CD4-positive, alpha-beta T cell treated with Interleukin-1 beta for 1 hour (primary cell): ENCODE measurements at regions not wholly inside any gene's neighbourhood (a gene's known extent, or its start where the extent isn't known, plus 50 kb on each side); places are given as distances from the start of the nearest gene placed in this dataset.
"Not testable (repeated sequence)": the region's sequence is repeated elsewhere in the genome, so short reads cannot be mapped to it uniquely, and the experiment has no call there.

Experiments
- DNase-seq, 2 donors: peaks; one replicate each; pipeline ENCODE4 v3.0.0-alpha.2; 2020 to 2022

DNA sequence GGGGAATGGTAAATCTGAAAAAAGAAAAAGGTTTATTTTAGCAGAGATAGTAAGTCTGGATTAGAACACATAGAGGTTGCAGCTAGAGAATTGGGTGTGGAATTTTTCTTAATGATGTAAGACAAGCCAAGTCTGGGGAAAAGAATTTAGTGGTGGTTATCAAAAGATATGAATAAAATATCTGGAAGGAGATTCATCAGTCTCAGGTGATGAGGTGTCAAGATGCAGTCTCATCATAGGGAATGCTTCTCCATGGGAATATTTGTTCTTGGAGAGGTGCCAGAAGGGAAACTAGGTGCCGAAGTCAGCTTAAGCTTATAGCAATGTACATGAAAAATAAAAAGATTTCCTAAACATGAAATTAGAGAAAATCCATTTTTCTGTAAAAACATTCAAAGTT is 504.1 kb upstream of the NR3C2 start:
- no peak for DNase-seq

DNA sequence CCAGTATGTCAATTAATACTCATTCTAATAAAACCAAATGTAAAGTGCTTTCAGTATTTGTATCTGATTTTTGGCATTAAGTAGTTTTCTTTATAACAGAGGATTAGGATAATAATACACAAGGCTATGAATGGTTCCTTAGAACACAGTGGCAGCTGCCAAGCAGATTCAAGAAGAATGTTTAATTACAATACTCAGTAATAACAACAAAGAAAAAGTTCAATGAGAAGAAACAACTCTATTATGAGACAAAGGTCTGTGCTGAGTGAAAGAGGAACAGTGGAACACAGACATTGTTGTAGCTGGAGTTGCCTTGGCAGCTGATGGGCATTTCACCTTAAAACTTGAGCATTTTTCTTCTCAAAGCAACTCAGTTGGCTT is 502.6 kb upstream of the NR3C2 start:
- no peak for DNase-seq

DNA sequence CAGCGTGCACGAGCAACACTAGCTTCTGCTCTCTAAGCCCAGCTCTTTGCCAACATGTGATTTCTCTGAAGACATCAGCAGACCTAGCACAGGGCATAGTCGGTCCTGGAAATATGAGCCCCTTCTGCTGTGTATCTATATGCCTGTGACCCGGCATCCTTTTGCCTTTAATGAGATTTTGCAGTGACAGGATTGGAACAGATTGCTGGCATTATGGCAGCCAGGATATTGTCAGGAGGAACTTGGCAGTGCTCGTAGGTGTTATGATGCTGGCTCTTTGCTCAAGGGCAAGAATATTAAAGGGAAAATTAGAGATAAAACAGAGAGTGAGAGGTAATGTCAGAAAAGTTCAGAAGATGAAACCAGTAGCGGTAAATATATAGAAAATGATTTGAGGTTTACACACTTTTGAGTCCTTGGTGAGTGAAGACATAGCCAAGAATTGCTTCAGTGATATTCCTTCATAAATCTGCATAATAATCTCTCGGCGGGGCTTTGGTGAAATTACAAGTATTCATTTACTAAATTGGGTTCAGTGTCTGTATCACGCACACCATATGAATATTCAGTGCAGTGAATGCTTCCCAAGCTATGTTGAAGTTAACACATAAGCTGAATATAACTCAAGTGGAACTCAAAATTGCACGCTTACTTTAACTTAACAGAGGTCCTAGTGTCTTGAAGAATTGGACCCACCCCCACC is 502.1 kb upstream of the NR3C2 start:
- DNase-seq, result no peak

DNA sequence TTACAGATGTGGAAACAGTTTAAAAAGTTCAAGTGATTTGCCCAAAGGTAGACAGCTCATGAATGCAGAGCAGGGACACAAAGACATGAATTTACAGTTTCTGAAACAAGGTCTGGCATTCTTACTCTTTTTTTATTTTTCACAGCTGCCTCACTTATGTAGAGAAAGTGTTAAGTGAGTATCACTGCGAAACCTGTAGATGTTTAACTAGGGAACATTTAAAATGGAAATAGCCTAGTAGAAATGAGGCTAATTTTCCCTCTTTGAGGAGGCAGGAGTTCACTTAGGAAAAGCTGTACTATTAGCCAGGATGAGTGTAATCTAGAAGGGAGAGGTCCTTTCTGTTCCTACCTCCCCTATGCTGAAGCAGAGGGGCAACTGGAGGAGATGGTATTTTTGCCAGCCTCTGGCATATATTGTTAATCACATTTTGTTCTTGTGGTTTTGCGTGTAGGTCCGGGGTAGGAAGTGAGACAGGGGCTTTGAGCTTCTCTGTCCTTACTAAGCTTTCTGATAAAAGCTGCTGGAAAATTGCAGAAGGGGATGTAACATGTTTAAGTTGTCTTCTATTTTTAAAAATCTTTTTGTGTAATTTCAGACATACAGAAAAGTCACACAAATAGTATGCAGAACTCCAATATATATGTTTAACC is 492.8 kb upstream of the NR3C2 start:
- no peak for DNase-seq

DNA sequence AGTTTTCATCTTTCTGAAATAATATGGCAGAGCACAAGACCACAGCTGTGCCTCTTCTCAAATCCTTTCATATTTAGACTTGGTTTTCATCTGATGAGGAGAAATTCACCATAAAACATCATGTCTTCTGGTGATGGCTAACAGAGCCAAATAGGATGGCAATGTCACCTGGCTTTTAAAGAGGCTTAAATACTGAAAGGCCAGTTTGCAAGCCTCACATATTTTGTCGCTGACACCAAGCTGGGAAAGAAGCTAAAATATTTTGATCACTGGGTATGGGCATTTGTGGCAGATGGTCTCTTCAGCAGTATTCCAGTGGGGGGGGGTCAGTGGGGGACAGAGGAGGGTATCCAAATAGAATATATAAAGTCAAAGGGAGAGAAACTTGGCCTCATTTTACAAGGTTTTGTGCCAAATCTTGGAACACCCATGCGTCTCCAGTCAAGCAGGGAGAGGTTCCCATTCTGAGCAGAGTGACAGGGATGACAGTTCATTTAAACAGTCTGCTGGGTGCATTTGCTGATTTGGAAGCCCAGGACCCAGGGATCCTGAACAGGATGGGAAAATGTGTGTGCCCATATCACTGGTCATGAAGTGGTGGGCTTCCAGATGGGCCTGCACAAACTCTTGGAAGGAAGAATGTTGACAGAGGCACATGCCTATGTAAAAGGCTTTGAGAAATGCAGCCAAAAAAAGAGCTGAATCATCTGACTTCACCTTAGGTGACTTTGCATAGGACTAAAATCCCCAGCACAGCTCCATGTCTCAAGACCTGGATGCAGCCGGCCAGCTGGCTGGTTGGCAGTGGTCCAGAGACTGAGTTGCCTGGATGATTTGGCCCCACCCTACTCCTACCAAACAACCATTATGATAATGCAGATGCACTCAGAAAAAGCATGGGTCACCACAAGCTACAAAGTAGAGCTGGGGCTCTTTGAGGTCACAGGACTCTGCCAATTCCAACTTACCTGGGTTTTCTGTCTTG is 484.4 kb upstream of the NR3C2 start:
- no peak for DNase-seq

DNA sequence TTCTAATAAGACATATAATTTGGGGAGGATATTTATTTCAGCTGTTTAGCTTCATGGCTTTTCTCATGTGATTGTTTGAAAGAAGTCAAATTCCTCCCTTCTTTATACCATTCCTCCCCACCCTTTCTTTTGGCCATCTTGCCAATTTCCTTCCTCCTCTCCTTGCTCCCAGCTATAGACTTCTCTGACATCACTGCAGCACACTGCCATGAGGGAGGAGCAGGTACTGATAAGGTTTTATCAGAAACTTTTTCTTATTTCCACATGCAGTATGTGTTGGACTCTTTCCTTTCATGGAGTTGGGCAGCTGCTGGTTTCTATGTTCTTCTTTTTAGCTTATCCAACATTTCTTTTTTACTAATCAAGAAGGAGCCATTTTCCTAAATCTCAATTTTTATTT is 481.7 kb upstream of the NR3C2 start:
- no peak for DNase-seq

DNA sequence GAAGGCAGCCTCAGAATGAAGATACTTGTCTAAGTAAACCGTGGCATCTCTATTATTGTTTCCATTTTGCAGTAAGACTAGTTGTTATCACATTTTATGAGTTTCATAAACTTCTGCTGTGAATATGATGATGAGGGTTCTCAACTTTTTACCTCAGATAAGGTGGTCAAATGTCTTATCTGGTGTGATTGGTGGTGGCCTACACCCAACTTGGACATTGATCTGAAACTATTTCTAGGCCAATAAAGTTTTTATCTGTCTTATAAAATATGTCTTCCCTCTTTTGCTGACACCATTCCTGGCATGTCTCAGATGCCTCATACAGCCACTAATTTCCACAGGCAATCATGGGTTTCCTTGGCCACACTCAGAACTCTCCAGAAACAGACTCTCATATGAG is 480.3 kb upstream of the NR3C2 start:
- no peak for DNase-seq

DNA sequence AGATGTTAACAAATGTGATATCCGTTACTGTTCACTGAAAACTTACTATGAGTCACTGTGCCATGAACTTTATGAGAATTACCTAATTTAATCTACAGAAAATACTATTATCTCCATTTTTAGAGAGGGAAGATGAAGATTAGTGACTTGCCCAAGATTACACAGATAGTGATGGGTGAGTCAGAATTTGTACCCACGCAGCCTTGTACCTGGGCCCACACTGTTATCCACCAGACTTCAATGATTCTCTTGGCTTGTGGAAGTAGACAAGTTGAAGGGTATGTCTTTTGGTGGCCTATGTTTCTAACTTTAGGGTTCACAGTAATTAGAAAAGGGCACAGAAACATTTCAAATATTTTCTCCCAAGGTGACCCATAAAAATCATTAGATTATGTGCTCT is 472.5 kb upstream of the NR3C2 start:
- DNase-seq, result no peak

DNA sequence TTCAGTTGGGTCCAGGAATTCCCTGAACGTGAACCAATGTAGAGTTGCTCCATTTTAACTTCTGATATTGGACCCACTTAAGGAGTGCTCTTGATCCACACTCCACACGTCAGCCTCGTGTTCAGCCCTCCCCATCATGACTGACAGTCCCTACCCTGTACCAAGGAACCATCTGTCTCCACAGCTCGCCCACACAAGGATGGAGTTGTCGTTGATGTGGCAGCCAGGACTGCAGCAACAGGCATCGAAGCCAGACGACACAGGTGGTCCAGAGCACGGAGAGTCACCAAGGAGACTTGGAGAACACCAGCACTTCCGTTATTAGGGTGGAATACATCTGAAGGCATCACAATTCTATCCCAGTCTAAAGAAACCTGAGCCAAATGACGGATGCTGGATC is 472.1 kb upstream of the NR3C2 start:
- no peak for DNase-seq

DNA sequence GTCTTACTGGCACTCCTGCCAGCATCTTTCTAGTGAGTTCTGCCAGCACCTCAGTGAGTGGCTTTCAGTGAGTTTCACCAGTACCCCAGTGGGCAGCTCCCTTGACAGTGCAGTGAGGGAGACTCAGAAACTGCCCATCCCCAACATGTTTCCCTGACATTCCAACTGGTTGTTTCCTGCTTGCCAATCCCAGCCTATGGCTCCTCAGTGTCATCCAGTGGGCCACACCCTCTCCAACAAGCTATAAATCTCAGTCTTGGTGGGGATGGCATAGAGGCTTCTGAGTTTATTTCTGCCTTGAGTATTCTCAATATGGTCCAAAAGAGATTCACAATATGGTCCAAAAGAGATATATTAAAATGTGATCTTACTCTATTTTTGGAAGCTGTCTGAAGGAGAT is 461.2 kb upstream of the NR3C2 start:
- DNase-seq, result no peak

DNA sequence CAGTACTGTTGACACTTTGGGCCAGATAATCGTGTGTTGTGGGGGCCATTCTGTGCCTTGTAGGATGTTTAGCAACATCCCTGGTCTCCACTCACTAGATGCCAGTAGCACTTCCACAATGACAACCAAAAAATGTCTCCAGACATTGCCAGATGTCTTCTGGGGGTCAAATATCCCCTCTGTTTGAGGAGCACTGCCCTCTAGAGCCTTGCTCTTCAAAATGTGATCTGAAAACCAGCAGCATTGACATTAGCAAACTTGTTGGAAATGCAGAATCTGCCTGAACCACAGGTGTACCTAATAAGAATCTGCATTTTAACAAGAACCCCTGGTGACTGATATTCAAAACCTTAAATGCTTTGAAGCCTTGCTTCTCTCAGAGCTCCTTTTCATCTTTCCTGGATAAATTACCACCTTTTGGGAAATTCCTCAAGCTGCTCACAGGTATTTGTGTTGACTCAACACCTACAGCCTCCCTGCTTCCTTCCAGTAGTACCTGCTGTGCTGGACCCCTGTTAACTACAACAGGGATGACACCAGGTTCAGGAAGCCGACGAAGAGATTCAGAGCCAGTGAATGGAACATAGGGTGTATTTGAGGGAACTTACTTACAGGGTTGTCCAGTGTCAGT is 459.0 kb upstream of the NR3C2 start:
- no peak for DNase-seq

DNA sequence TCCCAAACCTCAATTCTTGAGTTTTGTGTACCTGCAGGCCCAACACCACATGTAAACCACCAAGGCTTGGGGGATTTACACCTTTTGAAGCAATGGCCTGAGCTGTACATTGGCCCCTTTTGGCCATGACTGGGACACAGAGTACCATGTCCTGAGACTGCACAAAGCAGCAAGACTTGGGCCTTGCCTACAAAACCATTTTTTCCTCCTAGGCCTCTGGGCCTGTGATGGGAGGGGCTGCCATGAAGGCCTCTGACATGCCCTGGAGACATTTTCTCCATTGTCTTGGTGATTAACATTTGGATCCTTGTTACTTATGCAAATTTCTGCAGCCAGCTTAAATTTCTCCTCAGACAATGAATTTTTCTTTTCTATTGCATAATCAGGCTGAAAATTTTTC is 455.9 kb upstream of the NR3C2 start:
- not testable (repeated sequence) for DNase-seq

DNA sequence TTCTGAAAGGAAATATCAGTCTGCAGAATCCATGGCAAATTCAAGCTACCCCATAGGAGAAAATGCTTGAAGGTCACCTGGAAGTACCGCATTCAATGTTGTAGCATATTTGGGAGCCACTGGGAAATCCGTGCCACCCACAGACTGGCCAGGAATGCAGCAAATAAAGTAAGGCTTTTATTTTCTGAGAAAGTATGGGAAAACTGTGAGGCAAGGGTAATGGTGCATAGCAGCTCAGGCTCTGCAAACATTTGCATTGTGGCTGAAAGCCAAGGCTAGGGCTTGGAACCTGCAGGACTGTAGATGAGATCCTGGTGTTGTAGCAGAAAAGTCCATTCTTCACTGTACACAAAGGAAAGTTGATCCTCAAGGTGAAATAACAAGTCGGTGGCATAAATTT is 450.9 kb upstream of the NR3C2 start:
- DNase-seq, result no peak

DNA sequence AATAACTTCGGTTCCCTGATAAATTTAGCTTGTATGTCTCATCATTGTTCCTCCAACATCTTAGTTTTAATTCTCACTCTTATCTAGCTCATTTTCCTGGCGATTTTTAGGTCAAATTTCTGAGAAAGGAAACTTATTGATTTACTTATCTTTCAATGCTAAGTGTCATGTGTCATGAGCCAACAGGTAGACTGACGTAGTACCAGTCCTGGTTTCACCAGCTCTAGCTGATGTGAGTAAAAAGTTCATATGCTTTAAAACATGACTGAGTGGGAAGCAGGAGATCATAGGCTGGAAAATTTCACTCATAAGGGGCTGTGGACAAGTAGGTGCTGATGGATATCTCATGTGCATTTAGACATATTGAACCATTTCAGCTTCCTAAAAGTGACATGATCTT is 441.7 kb upstream of the NR3C2 start:
- no peak for DNase-seq

DNA sequence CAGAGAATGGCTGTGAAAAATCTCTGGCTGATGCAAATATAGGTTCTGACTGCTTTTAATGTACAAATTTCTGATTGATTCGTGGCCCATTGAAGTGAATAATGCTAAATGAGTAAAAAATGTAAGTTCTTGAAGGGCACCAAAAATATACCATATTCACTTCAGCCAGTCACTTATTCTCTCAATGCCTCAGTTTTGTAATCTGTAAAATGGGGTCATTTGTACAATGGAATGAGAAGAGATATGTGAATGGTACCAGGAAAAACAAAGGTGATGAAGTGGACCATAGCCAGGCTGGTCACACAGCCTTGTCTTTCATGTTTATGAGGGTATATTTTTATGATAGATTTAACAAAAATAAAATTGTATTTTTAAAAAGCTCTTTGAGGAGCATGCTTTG is 441.2 kb upstream of the NR3C2 start:
- no peak for DNase-seq

DNA sequence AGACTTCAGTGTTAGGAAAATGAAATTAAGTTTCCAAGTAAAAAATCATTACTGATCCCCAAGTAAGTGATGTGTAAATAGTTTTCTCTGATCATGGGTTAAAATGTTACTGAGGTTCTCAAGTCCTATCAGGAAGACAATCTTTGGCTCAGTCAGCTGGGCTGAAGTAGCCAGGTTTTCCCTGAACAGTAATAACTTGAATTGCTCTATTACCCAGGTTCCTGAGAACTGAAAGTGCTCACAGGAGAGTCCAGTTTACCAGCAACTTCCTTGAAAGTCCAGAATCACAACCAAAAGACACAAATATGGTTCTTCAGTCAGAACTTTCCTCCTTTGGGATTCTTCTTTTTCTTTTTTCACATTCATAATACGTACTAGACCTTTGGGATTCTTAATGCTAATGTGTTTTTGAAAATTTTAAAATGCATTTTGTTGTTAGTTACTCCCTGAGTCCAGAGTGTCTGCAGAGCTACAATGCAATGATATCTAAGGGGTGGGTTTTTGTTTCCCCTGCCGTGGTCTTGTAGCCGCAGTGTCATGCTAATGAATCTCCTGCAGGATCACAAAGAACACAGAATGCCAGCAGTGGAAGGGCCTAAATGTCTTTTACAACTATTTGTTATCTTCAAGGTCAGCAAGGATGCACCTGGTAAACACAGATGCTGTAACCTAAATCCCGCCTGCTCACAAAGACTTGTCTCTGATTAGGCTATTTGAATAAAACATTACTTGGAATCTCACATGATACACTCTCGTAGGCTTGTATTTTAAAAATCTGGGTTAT is 439.8 kb upstream of the NR3C2 start:
- DNase-seq, result no peak

DNA sequence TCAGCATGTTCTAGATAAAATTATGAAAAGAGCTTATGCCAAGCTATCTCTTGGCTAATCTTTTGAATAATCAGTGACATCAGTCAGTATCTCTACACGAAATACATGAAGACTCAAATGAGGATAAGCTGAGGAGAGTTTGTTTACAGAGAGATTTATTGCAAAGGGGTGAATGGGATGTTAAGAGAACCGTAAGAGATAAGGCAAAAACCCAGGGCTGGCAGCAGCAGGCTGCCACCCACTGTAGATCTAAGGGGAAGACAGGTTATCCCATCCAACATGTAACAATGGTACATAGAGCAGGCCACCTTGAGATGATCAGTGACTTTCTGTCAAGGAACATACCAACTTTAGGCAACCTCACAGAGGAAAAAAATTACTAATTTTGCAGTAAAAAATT is 432.1 kb upstream of the NR3C2 start:
- no peak for DNase-seq

DNA sequence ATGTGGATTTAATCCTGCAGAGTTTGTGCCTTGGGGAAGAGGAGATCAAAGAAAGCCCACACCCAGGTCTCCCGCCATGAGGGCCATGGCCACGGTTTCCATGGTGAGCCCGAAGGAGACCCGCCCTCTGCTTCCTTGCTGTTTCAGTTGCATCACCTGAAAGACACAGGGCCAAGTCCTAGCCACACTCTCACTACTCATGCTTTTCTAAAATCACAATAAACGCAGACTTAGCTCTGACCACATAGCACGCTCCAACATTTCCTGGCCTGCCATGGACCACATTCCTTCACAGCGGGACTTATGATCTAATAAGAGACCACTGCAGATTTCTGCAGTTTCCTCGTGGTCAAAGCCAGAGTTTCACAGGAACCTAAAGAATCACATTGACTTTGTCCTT is 426.0 kb upstream of the NR3C2 start:
- DNase-seq, result no peak

DNA sequence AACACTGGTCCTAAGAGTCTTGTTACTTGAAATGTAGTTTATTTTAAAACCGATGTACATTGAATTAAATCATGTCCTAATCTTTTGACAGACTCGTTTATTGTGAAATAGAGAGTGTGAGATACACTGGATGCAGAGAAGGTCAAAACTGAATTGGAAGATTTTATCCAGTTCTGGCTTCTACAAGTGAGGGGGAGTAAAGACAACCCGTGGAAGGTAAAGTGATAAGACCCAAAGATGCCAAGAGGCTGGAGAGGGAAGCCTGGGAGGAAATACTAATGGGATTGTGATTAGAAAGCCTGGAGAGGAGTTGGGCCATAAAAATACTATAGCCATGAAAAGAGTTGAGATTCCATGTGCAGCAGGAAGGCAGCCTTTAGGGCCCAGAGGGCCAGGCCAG is 424.5 kb upstream of the NR3C2 start:
- no peak for DNase-seq

DNA sequence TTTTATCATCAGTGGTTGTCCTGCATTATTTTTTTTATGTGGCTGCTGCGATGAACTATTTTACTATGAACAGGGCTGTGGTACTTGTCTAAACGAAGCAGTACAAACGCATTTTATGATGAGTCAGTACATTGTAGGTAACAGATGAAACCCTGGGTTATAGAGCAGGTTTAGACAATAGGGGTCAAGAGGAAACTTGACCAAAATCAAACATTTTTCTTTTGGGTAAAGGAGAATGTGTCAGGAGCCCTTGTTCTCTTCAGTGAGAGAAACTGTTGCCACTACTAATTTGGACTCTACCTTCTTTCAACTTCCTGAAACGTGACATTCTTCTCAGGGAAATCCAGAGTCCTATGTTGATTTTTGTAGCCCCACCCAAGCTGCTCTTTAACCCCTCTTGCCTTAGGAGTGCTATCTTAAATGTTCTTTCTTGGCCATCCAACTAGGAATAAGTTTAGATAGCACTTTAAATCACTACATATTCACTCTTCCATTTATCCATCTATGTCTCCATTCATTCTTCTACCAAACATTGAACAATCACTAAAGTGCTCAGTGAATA is 415.8 kb upstream of the NR3C2 start:
- DNase-seq, result no peak

DNA sequence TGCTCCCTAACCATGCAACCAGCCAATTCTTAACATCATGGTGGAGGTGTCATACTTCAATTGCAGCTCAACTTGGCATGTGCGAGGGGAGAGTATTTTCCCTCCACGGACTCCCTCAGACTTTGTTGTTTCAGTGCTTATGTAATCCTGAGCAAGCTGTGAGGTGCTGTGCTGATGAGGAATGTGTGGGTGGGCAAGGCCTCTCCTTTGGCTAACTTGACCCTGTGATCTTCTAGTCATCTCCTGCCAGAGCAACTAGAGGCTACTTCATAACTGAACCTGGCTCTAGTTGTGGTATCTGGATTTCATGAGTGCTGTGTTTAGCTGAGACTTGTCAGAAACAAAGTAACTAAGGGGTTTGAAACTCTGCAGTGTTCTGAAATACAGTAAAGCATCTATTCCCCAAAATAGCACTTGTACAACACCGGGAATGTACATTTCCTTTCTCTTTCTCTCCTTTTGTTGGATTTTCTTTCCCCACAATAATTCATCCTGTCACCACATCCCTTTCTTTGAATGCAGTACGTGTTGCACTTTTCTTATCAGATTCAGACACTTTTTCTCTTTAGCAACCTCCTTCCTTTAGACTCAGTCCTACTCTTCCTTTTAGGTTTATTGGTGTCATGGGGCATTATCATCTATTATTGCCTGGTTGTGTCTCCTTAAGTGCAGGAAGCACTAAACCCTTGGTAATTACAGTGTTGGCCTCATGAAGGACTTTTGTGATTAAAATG is 415.2 kb upstream of the NR3C2 start:
- DNase-seq, result no peak

DNA sequence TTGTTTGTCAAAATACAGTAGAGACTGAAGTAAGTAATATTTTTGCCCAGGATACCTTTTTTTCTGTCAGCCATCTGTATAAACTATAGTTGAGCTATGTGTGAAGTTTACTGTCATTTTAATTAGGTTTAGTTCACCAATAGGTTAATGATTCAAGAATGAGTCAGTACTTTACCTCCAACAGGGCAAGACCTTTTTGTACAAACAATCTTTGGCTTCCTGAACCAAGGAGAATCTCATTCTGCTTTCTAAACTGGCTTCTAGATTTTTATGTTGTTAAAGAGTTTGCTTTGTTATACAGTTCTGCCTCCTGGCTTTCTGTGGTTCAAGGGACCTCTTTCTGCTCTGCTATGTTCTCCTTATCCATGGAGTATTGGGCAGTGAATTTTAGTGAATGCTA is 412.0 kb upstream of the NR3C2 start:
- no peak for DNase-seq
